ENCODE measurements at regions not wholly inside any gene's neighbourhood (a gene's known extent, or its start where the extent isn't known, plus 50 kb on each side); places are given as distances from the start of the nearest gene placed in this dataset.

DNA sequence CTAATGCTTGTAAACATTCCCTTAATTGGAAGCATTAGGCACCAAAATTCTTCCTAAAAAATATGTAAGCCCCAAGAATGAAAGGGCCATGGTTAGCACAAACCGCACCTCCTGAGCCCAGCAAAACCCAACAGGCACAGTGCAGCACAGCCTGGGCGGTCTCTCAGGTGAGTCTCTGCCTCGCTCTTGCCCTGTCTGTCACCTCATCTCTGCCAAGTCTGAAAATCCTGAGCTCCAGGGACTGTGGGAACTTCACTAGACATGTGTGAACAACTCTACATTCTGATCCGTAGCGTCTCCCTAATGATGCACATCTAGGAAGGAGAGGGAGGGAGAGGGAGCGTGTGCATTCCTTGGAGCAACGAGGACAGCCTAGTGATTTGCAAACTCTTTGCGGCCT lies 88.8 kb upstream of the GJB6 start:
- ATAC-seq: no peak

GRCh38 chr13:20313896-20314295 lies 81.8 kb upstream of the GJB6 start:
- no peaks in the 10 kb centered on the region for H3K4me1 ChIP-seq
- no peak for ATAC-seq

More for the DNA sequence above, 88.8 kb upstream of the GJB6 start:
- H3K4me3 ChIP-seq: no peak overlapping the region
- DNase-seq (no peak), FAIRE-seq (no peak)
- TF ChIP-seq, protein P1, sequence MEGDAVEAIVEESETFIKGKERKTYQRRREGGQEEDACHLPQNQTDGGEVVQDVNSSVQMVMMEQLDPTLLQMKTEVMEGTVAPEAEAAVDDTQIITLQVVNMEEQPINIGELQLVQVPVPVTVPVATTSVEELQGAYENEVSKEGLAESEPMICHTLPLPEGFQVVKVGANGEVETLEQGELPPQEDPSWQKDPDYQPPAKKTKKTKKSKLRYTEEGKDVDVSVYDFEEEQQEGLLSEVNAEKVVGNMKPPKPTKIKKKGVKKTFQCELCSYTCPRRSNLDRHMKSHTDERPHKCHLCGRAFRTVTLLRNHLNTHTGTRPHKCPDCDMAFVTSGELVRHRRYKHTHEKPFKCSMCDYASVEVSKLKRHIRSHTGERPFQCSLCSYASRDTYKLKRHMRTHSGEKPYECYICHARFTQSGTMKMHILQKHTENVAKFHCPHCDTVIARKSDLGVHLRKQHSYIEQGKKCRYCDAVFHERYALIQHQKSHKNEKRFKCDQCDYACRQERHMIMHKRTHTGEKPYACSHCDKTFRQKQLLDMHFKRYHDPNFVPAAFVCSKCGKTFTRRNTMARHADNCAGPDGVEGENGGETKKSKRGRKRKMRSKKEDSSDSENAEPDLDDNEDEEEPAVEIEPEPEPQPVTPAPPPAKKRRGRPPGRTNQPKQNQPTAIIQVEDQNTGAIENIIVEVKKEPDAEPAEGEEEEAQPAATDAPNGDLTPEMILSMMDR (IDR thresholded peaks at IDR 0.05): no peak
- no peaks in the 10 kb centered on the region for H3K9me3 ChIP-seq
- H3K36me3 ChIP-seq: no peaks in the 10 kb centered on the region
- no peaks in the 10 kb centered on the region for H3K4me1 ChIP-seq
- no peaks in the 10 kb centered on the region for H3K27me3 ChIP-seq
- no peak overlapping the region for H3K27ac ChIP-seq
- intact Hi-C loops (cut with DNase I): no loop called here
- WGBS, 2 donors: 56 to 61% methylated on average over 8 of the region's 8 CpGs

DNA sequence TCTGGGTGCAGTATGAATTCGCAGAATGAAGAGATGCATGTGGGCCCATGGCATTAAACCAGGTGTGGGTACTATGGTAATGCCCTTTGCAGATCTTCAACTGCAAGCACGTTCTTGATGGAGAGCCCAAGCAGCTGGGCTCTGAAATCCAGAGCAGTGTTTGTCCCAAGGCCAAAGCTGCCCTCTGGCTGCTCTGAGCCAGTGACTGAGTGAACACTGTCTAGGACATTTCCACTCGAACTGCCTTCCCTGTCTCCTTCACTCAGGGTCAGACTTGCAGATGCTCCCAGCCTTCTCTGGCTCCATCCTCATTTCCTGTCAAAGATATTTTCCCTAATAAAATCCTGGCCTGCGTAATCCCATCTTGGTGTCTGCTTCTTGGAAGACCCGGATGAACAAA lies 80.2 kb upstream of the GJB6 start:
- H3K4me1 ChIP-seq: no peaks in the 10 kb centered on the region
- intact Hi-C loops (cut with DNase I): no loop called here
- DNase-seq: no peak
- H3K9me3 ChIP-seq: no peaks in the 10 kb centered on the region
- no peak overlapping the region for H3K4me3 ChIP-seq
- TF ChIP-seq, protein P1 (IDR thresholded peaks at IDR 0.05): no peak
- no peaks in the 10 kb centered on the region for H3K27me3 ChIP-seq
- H3K36me3 ChIP-seq: no peaks in the 10 kb centered on the region
- H3K27ac ChIP-seq: no peak overlapping the region
- FAIRE-seq: no peak
- WGBS, 2 donors: 70 to 78% methylated on average over 5 of the region's 5 CpGs
- no peak for ATAC-seq

More at GRCh38 chr13:20313896-20314295, 81.8 kb upstream of the GJB6 start:
- Histone ChIP-seq H3K27me3 (no peaks in the 10 kb centered on the region), H3K4me3 (no peak overlapping the region), H3K27ac (no peak overlapping the region), H3K36me3 (no peaks in the 10 kb centered on the region), H3K9me3 (no peaks in the 10 kb centered on the region)
- WGBS, 2 donors: 76 to 84% methylated on average over 5 of the region's 5 CpGs
- intact Hi-C loops (cut with DNase I): no loop called here
- FAIRE-seq: no peak
- no peak for DNase-seq
- TF ChIP-seq, protein P1 (IDR thresholded peaks at IDR 0.05): no peak

DNA sequence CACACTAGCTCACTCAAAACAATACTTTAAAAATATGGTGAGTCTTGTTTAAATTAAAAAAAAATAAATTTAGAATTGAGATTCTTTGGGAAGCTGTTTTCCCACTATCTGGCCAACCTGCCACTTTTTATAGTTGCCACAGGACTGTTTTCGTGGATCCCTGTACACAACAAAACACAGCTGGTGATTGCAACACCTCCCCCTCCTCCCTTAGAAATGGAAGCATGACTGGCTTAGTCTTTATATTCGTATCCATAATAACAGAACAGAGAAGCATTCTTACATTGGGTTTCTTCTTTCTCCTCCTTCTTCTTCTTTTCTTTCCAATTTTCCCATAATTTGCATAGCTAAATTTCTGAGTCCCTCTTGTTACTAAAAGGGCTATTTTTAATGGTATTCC lies 79.5 kb upstream of the GJB6 start:
- H3K4me1 ChIP-seq: no peaks in the 10 kb centered on the region
- ATAC-seq (no peak), DNase-seq (no peak), FAIRE-seq (no peak)
- no peaks in the 10 kb centered on the region for H3K27me3 ChIP-seq
- no peaks in the 10 kb centered on the region for H3K9me3 ChIP-seq
- intact Hi-C loops (cut with DNase I): no loop called here
- TF ChIP-seq, protein P1 (IDR thresholded peaks at IDR 0.05): no peak
- no peak overlapping the region for H3K4me3 ChIP-seq
- no peak overlapping the region for H3K27ac ChIP-seq
- WGBS, 2 donors: 65 to 79% methylated on average over 2 of the region's 2 CpGs
- H3K36me3 ChIP-seq: no peaks in the 10 kb centered on the region

- Histone ChIP-seq H3K27me3 (no peaks in the 10 kb centered on the region), H3K4me3 (no peak overlapping the region), H3K4me1 (no peaks in the 10 kb centered on the region), H3K9me3 (no peaks in the 10 kb centered on the region), H3K27ac (no peak overlapping the region), H3K36me3 (no peaks in the 10 kb centered on the region)
- ATAC-seq: no peak
- DNase-seq: no peak
- TF ChIP-seq, protein P1 (IDR thresholded peaks at IDR 0.05): no peak
- no peak for FAIRE-seq
- intact Hi-C loops (cut with DNase I): no loop called here
- 77 to 90% methylated on average over 2 of the region's 2 CpGs for WGBS, 2 donors
Measured at GRCh38 chr13:20311022-20311421, 78.9 kb upstream of the GJB6 start.

Data from pancreas (tissue), 10 donors.